LNCAP (cell line): ENCODE measurements at regions not wholly inside any gene's neighbourhood (a gene's known extent, or its start where the extent isn't known, plus 50 kb on each side); places are given as distances from the start of the nearest gene placed in this dataset.

Source experiments
- TF ChIP-seq, protein P1 (sequence below): fragments of 450-650 bp; IDR thresholded peaks from 2 replicates; pipeline ENCODE4 v1.5.1; 2017; ENCODE audit warnings: mild to moderate bottlenecking

DNA sequence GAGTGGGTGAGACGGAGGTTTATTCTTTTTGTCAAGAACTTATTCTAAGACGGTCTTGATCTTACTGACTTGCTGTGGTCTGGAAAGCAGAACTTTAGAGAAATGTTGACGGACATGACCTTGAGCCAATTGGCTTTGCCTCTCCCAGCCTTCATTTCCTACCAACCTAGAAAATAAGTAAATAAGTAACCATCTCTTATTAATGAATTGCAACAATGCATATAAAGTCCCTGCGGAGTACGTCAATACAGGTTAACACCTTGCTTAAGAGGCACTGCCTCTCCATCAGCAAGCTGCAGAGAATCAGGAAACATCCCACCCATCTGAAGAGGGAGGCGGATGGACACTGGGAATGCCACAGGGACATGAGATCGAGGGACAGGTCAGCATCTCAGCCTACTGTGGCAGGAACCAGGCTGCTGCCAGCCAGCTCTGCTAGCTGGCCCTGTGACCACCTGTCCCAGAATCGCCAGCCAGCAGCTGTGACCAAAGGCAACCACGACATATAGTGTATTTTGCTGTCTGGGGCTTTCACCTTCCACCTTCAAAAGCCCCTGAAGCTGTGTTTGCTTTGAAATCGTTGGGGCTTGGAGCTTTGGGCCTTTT lies 208.3 kb downstream of the BCL11B start:
- TF ChIP-seq, protein P1, sequence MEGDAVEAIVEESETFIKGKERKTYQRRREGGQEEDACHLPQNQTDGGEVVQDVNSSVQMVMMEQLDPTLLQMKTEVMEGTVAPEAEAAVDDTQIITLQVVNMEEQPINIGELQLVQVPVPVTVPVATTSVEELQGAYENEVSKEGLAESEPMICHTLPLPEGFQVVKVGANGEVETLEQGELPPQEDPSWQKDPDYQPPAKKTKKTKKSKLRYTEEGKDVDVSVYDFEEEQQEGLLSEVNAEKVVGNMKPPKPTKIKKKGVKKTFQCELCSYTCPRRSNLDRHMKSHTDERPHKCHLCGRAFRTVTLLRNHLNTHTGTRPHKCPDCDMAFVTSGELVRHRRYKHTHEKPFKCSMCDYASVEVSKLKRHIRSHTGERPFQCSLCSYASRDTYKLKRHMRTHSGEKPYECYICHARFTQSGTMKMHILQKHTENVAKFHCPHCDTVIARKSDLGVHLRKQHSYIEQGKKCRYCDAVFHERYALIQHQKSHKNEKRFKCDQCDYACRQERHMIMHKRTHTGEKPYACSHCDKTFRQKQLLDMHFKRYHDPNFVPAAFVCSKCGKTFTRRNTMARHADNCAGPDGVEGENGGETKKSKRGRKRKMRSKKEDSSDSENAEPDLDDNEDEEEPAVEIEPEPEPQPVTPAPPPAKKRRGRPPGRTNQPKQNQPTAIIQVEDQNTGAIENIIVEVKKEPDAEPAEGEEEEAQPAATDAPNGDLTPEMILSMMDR: no peak

DNA sequence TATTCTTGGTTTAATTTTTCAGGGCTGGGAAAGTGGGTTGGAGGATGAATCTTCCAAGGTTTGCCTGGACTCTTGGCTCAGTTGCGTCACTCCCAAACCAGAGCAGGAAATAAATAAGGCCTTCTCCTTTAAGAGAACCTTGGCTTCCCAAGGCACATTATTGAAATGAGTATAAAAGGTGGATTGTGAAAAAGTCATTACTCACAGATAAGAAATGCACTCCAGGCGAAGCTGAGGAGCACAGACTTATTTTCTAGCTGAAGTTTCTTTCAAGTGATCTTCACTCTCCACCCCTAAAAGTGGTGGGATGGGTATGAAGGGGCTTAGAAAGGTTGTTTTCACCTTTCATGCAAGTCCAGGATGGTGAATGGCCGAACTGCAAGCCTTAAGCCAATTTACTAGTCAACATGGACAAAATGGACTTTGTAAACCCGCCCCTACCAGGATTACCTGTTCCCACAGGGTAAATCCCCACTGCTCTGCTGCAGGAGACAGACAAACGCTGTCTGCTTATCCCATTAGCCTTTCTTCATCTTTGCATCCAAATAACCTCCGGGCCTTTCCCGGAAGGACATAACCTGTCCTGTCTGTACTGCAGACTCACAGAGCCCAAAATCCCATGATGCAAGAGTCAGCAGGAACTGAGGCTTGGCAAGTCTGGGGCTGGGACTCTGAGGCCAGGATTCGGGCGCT lies 207.6 kb downstream of the BCL11B start:
- TF ChIP-seq, protein P1: no peak

DNA sequence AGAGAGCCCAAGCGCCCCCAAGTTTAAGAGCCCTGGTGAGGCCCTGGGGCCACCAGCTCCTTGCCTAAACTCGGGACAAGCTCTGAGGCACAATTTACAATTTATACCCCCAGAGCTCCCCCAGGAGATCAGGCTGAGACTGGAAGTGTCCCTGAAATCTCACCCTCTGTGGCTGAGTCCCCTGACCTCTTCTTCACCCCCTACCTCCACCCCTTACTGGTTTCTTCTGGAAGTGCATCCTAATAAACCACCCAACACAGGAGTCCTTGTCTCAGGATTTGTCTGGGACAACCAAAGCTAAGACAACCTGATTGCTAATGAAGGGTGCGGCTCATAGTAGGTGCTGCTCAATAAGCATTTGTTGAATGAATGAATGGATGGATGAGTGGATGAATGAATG lies 206.4 kb downstream of the BCL11B start:
- TF ChIP-seq, protein P1: no peak

DNA sequence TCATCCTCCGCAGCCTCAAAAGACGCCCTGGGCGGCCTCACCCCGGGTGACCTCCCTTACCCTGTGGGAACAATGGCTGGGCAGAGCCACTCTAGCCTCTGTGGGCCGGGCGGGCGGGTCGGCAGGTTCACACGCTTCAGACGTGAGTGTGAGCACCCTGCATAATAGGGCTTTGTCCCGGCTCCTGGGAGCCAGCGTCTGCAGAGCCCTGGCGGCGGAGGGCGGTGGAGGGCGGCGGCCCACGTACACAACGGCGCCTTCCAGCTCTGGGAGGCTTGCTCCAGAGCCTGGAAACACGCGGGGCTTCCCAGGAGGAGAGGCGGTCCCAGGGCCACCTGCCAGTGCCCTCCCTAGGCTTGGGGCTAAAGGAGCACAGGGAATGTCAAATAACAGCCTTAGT lies 205.6 kb downstream of the BCL11B start:
- TF ChIP-seq, protein P1: no peak

DNA sequence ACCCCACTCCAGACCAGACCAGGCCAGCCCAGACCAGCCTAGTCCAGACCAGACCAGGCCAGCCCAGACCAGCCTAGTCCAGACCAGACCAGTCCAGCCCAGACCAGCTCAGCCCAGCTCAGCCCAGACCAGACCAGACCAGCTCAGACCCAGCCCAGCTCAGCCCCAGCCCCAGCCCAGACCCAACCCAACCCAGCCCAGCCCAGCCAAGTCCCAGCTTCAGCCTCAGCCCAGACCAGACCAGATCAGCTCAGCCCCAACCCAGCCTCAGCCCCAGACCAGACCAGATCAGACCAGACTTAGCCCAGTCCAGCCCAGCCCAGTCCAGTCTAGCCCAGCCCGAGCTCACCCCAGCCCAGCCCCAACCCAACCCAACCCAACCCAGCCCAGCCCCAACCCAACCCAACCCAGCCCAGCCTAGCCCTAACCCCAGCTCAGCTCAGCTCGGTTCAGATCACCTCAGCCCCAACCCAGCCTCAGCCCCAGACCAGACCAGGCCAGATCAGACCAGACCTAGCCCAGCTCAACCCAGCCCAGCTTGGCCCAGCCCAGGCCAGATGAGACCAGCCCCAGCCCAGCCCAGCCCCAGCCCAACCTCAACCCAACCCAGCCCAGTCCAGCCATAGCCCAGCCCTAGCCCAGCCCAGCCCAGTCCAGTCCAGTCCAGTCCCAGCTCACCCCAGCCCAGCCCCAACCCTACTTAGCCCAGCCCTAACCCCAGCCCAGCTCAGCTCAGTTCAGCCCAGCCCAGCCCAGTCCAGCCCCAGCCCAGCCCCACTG lies 204.7 kb downstream of the BCL11B start:
- TF ChIP-seq, protein P1: no peak

DNA sequence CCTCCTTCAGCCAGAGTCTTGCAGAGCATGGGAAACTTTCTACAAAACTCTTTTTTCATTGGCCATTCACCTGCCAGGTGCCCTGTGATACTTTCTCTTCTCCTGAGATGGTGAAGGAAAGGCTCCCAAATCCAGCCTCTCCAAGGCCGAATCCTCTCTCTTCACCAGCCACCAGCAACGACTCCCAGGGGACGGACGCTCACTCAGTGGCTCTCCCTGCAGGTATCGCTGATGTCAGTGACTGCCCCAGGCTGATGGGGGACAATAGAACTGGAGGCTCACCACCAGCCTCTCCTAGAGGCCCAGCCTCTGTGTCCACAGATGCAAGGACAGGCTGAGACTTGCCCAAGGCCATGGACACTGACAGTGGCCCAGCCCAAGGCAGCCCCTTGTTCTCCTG lies 204.1 kb downstream of the BCL11B start:
- TF ChIP-seq, protein P1: no peak

DNA sequence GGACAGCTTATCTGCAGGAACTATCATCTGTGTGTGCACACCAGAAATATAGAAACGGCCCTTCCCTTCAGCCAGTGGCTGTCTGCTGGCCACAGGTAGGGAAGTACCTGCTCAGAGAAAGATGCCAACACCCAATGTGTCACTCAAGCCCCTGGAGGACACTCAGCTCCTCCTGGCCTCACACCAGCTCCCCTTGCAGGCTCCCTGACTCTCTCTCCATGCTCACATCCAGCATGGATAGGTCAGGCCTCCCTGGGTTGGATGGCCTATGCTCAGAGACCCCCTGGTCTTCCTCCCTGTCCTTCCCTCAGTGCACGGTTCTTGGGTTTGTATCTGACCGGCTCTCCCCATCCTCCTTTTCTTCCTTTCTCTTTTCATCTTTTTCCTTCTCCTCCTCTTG lies 202.1 kb downstream of the BCL11B start:
- TF ChIP-seq, protein P1: no peak
